ENCODE measurements at regions not wholly inside any gene's neighbourhood (a gene's known extent, or its start where the extent isn't known, plus 50 kb on each side); places are given as distances from the start of the nearest gene placed in this dataset.

DNA sequence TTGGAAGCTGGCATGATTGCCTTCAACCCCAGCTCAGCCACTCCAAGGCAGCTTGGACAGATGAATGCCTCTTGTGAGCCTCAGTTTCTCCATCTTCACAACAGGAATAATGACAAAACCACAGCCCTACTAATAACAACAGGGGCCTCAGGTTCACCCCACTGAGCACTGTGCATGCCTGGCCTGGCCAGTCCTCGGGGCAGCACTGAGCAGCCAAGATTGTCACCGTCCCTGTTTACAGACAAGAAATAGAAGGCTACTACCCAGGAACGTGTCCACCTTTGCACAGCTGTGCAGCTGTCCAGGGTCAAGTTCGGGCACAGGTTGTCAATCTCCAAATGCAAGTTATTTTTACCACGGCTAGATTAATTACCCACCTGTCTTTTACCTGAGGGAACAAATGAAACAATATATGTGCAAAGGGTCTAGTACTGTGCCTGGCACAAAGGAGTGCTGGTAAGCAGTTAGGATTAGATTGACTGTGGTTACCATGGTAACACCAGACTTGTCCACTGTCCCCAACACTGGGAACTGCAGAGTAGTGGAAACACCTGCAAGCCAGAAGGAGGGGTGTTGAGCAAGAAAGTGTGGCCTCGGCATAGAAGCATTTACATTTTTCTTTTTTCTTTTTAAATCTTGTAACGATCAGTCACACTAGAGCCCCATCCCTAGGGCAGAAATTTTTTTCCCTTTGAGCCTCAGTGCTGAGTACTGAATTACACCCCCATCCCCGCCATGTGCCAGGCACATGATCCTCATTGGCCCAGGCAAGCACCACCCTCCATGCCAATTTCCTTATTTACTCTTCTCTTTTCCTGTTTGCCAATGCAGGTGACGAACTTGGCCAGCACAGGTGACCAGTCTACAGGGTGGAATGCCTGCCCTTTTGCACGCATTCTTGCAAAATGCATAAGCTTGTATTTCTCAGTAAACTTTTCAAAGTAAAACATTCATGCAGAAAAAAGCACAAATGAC, 66.3 kb upstream of the SLC6A6 start:
- DNase-seq (ENCODE audit: low read depth in 1 of 2, low spot score in 1 of 2): no peak

DNA sequence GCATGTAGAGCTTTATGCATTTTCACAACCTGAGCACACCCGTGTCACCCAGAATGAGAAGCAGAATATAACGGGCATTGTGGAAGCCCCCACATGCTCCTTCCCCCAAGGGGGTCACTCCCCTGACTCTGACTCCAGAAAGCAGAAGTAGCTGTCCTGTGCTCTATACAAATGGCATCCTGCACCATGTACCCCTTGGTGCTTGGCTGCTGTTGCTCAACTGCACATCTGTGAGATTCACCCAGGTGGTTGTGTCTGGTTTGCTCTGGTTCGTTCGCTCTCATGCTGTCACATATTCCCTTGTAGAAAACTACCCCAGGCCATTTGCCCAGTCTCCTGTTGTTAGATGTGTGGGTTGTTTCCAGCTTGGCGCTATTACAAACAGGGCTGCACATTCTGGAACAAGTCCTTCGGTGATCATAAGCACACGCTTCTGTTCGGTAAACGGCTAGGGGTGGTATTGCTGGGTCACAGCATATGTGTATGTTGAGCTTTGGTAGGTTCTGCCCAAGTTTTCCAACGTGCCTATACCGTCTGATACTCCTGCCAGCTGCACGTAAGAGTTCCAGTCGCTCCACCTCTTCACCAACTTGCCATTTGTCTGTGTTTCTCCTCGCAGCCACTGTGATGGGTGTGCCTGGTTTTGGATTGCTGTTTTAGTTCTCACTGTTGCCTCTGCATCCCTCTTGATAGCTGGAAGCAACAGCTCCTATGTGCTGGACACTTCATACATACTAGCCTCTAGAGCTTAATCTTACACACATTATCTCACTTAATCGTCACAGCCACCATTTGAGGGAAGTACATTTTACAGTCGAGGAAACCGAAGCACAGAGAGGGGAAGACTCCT, 65.4 kb upstream of the SLC6A6 start:
- no peak for DNase-seq (ENCODE audit: low read depth in 1 of 2, low spot score in 1 of 2)

DNA sequence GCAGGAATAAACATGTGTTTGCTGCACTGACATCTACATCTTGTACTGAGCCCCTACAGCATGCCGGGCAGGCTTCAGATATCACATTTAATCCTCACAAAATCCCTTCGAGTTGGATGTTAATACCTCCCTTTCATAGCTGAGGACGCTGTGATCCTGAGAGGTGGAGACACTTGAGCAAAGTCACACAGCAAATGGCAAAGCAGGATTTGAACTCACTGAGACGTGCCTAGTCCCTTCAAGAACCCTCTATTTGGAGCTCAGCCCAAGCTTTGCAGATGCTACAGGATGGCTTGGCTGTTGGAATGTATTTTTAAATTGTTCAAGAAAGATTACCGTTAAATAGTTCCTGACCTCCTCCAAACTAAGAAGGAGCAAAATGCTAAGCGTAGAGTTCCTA, 64.6 kb upstream of the SLC6A6 start:
- DNase-seq (ENCODE audit: low read depth in 1 of 2, low spot score in 1 of 2): no peak

DNA sequence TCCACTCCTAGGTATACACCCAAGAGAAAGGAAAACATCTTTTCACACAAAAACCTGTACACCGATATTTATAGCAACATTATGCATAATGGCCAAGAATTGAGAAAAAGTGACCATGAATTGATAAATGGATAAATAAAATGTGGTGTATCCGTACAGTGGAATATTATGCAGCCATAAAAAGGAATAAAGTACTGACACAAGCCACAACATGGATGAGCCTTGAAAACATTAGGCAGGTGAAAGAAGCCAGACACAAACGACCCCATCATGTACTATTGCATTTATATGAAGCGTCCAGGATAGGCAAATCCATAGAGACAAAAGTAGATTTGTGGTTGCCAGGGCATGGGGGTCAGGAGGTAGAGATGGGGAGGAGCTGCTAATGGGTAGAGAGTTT, 64.2 kb upstream of the SLC6A6 start:
- DNase-seq (ENCODE audit: low read depth in 1 of 2, low spot score in 1 of 2): no peak

DNA sequence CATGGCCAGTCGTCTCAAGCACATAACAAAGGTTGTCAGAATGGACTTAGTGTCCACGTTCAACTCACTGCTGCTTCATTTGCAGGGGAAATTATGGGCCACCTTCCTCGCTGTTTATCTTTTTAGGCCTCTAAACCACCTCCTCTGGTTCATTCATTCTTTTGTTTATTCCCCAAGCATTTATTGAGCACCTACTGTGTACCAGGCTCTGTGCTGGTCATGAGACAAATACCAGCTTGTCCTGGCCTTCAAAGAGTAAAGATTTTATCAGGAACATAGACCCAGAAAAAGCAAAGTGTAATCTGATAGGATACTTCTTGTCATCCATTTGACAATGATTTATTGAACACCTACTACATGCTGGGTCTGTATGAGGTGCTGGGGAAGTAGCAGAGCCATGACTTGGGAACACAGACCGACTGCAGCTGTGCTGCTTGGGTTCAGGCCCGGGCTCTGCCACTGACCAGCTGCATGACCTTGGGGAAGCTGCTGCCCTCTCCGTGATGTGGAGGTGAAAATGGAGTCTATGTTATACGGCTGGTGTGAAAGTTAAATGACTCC, 63.4 kb upstream of the SLC6A6 start:
- no peak for DNase-seq (ENCODE audit: low read depth in 1 of 2, low spot score in 1 of 2)

DNA sequence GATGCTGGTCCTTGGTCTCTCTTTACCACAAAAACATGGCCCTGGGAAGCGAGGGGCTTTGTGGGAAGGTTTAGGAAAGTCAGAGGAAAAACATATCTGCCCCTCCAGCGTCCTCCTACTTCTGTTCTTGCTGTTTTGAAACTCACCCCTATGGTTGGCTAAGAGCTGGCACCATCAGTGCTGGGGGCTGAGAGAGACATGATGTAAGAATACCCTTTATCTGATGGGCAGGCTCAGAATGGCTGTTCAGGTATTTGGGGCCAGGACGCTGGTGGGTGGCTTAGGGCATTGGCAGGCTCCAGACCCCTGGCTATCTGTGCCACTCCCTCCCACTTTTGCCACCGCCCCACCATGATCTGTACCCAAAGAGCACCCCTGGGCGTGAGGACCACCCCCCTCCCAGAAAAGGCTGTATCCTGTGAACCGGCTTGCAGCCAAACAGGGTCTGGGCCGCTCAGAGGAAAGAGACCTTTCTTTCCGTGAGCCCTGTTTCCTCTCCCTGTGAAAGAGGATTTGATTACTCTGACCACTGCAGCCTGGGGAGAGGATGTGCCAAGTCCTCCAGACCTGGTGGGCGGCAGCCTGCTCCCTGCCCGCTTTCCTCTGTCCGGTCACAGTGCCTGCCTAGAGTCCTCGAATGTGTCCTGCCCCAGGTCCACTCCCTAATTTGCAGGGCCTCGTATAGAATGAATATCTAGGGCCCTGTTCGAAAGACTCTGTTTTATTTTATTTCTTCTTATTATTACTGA, 61.3 kb upstream of the SLC6A6 start:
- DNase-seq (ENCODE audit: low read depth in 1 of 2, low spot score in 1 of 2): no peak

DNA sequence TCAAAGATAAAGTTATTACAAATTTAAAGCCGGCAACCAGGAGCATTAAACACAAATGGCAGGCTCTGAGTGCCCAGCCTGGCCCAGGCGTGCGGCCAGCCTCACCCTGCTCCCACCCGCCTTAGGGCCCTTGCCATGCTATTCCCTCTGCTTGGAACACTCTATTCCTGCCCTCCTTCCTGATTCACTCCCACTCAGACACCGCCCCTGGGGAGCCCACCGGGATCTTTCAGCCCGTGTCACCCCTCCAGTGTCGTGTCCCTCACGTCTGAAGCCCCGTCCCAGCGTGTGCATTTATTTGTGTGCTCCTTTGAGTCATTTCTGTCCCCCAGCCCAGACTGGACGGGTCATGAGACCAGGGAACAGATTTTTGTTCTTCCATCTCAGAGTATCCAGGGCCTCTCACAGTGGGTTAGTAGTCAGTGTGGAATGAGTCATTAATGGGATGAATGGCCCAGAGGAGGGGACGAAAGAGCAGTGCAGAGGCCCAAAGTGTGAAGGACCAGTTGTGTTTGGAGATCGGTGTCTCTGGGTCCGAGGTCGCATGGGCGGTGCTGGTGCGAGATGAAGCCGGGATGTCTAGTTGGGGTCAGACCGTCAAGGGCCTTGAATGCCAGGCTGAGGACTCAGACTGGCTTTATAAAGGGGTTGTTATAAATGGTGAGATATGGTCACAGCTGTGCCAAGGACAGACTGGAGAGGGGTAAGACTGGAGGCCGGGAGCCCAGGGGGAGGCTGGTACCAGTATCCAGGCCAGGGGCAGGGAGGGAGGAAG, 58.9 kb upstream of the SLC6A6 start:
- no peak for DNase-seq (ENCODE audit: low read depth in 1 of 2, low spot score in 1 of 2)

DNA sequence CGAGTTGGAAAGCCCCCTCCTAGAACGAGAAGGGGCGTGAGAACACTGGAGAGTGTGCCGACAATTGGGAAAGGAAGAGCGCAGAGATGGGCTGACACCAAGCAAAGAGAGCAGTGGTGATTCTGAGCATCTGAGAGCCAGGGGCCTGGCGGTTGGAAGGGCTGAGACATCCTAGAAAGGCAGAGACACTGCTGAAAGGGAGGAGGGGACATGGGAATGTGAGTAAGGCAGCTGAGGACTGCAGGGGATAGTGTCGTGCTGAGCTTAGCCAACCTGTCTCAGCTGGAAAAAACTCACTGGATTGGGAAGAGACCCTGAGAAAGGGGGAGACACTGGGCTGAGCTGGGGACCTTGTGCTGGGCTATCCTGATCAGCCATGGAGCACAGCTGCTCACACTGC, 58.1 kb upstream of the SLC6A6 start:
- DNase-seq (ENCODE audit: low read depth in 1 of 2, low spot score in 1 of 2): no peak

DNA sequence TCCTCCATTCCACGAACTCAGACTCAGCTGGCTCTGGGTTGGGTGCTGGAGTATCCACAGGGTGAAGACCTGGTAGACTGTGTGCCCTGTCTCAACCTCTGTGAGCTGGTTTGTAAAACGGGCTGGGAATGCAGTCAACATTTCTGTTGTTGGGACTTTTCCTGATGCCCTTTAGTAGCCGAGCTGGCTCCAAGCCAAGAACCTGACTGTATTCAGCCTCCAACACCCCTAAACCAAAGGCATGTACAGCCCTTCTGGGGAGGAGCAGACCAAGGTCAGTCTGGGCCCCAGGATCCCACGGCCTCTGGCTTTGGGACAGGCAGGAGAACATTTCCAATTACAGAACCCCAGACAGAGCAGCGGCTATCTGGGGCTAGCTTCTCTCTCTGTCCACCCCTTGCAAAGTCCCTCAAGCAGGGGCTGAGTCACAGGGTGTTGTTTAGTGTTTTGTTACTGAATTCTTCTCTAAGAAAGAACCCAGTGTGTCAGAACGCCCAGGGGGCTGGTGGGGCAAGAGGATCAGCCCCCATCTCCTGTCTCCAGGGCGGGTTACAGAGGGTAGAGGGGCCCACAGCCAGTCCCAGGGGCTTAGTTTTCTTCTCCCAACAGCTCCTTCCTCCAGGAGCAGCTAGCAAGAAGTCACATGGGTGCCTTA, 56.8 kb upstream of the SLC6A6 start:
- DNase-seq (ENCODE audit: low read depth in 1 of 2, low spot score in 1 of 2): no peak

DNA sequence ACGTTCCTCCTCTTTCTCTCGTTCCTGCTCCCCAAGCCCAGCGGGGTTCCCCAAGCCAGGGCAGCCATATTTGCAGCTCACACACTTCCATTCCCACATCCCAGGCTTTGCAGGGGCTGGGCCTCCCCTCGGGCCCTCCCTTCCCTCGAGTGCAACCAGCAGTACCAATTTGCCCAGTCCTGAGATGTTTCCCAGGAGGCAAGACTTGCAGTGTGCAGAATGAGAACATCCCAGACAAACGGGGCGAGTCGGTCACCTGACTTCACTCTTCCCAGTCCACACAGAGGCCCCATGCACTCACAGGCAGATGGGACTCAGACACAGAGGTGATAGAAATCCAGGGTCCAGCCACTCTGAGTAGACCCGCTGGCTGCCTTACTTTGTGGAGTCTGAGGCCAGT, 56.2 kb upstream of the SLC6A6 start:
- DNase-seq (ENCODE audit: low read depth in 1 of 2, low spot score in 1 of 2): no peak

DNA sequence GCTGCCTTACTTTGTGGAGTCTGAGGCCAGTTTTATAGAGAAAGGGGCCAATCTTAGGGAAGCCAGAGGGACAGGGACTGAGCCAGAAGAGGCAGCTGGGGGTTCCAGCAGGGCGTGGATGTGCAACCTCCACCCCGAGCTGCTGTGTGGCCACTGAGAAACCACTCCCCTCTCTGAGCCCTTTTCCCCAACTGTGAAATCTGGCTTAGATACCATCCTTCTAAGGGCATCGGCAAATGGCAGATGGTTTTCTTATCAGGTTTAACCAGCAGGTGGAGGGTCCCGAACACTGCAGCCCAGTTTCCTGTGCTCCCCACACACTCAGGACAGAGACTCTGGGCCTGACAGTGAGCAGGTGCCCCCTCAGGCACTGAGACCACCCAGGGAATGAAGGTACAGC, 55.8 kb upstream of the SLC6A6 start:
- no peak for DNase-seq (ENCODE audit: low read depth in 1 of 2, low spot score in 1 of 2)

DNA sequence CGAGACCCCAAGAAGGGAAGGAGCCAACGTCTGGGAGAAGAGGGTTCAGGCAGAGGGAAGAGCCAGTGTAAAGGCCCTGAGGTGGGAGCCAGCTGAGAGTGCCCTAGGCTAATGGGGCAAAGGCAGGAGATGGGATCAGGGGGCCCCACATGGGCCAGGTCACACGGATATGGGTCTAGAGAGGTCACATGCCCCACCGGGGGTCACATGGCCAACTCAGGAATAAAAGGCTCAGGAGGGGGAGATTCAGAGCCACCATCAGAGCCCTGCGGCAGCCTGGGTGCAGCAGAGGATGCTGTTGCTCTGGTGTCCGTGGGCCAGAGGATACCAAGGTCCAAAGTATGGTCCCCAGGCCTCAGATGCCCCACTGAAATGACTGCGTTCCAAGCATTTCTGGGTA, 55.3 kb upstream of the SLC6A6 start:
- no peak for DNase-seq (ENCODE audit: low read depth in 1 of 2, low spot score in 1 of 2)

DNA sequence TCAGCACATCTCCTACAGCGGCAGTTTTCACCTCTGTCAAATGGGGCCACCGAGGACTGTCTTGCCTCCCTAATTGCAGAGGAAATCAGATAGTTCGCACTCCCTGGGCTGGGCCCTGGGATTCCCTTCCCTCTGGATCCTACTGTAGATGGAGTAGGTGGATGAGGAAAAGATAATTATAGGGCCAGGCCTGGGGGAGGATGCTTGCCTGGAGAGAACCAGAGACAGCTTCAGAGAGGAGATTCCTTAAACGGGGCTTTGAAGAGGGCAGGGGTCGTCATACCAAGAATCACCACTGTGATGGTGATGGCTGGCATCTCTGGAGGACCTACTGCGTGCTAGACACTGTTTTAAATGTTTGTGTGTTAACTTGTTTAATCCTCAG, 50.8 kb upstream of the SLC6A6 start:
- no peak for DNase-seq (ENCODE audit: low read depth in 1 of 2, low spot score in 1 of 2)

DNA sequence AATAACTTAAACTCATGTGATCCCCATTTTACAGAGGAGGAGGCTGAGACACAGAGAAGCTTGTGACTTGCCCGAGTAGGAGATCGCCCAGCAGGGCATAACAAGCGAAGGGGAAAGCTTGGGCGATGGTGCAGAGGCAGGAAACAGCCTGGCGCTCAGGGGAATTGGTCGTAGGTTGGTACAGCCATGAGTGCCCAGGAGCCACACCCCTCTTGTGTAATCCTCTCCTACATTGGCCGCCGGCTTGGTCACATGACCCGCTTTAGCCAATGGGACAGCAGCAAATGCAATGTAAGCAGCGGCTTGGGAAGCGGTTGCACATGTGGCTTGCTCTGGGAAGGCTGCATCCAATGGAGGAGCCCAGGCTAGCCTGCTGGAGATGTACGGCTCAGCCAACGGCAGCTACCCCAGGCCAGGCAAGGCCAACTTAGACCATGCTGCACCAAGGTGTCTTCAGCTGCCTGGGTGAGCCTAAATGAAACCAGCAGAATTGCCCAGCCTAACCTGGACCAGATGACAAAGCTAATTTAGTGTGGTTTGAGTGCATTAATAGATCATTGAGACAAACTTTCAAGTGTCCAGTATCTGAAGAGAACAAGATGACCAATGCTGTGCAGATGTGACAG, 50.3 kb upstream of the SLC6A6 start:
- no peak for DNase-seq (ENCODE audit: low read depth in 1 of 2, low spot score in 1 of 2)

All from activated CD4-positive, alpha-beta T cell treated with anti-CD3 and anti-CD28 coated beads, Interleukin-2, amount 50 U/mL, for 24 hours (primary cell).